8988T (cell line): ENCODE measurements at regions not wholly inside any gene's neighbourhood (a gene's known extent, or its start where the extent isn't known, plus 50 kb on each side); places are given as distances from the start of the nearest gene placed in this dataset.
"Not testable (repeated sequence)": the region's sequence is repeated elsewhere in the genome, so short reads cannot be mapped to it uniquely, and the experiment has no call there.

Source experiments
- DNase-seq: peaks from one replicate; pipeline ENCODE4 v3.0.0; 2011

GRCh38 chr16:8183176-8184099 lies 406.9 kb downstream of the TMEM114 start:
- no peak for DNase-seq

DNA sequence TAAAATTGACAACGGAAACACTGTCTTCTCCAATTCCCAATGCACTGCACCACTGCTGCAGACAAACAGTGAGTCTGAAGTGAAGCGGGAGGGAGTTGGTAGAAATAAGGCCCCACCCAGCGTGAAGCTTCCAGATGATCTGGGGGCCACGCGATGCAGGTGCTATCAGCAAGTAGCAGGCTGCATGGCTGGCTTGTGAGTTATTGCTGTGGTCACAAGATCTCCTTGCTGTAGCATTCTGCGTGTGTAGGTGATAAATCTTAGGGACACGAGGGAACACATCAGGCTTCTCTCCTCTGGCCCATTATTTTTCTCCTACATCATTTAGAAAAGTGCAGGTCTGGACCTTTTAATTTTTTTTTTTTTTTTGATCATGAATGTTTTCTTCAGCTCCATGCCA lies 407.6 kb downstream of the TMEM114 start:
- no peak for DNase-seq

GRCh38 chr16:8179615-8180014 lies 410.7 kb downstream of the TMEM114 start:
- DNase-seq = no peak

DNA sequence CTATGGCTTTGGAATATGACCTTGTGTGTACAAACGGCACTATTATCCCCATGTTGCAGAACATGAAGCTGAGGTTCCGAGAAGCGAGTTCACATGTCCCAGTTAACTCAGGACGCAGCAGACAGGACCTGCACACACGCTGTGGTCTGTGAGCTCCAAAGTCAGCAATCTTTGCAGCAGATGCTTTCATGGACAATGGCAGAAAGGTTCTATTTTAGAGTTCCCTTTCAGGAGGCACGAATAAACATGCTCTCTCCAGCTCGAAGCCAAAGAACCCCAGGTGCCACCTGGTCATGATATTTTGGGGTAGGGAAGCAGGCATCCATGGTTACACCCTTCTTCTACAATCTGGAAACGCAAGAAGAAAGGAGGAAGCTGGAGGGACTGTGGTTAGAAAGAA lies 412.0 kb downstream of the TMEM114 start:
- no peak for DNase-seq

DNA sequence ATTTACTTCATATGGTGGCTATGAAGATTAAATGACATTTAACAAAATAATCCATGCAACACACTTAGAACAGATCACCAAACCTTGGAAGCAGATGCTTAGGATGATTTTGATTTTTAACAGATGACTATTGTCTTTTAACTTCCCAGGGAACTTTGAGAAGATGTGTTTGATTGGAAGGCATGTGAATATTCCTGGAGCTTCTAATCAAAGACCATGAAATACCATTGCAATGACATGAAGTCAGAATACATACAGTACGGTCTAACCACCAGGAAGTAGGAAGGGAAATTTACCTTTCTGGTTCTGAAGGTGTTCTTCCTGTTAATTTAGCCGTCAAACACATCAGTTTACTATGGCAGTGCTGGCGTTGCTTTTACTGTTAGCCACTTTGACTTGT lies 414.9 kb downstream of the TMEM114 start:
- DNase-seq = no peak

DNA sequence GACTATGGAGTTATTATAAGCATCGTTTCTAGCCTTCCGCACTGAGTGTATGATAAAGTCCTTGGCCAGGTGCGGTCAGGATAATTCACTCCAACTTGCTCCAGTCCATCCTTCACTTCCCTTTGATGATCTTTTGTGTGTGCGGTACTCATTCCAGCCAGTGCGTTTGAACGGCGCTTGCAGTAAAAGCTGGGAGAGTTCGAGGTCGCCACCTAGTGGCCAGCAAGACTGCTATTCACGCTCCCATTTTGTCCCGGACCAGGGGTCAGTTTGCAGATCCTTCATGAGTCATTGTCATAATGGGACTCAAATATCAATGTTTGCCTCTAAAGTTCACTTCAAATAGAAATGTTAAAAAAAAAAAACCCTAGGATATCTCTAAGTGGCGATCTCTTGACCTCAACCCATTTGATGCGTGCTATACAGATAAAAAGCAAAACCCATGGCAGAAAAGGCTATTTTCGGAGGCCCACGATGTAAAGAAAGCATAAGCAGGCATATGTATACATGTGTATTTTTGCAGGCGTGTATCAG lies 417.1 kb downstream of the TMEM114 start:
- DNase-seq = peak; percentile 17

- DNase-seq = no peak
Observed at GRCh38 chr16:8172551-8172950, 417.8 kb downstream of the TMEM114 start.

DNA sequence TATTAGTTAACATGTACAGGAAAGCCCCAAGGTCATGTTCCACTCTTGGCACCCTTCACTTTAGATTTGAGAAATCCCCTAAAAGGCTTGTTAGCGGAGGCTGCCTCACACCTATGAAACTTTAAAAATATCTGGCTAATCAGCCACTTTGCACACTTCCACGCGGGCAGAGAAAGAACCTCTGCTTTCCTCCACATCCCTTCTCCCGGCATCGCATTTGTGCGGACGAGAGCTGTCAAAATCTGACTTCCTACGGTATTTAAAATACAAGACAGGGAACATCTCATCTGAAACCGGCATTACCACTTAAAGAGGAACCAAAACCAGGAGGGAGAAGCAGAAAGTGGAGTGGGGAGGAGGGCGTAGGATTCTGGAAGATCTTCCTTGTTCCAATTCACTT lies 422.3 kb downstream of the TMEM114 start:
- no peak for DNase-seq

DNA sequence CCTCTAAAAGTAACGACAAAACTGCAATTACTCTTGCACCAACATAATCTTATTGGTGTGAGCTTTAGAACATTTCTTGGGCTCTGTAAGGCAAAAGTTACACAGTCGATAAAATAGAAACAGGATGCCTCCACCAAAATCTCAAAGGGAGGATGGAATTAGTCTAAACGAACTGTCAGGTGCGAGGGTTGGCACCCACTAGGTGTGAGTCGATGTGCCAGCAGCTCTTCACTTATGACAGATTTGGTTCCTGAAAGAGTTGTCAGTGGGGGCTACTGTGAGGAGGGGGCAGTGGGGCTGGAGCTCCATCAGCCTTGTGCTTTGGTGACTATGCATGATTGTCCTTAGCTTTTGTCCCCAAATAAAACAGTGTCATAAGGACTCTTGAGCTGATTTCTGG lies 422.9 kb downstream of the TMEM114 start:
- DNase-seq = no peak

GRCh38 chr16:8158051-8158450 lies 432.3 kb downstream of the TMEM114 start:
- DNase-seq = no peak

DNA sequence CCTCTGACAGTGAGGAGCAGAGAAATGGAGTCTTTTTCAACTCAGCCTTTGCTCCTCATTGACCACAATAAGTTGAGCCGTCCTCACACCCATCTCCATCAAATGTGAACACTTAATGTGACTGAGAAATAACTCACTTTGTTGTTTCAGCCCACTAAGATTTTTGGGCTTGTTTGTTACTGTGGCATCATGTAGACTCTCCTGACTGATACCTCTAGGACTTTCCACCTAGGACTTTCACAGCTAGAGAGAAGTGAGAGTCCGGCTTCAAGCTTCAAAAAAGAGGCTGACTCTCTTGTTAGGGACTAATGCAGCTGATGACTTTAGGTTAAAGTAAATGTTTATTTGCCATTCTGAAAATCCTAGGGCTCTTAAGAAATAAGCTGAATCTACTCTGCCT lies 435.0 kb downstream of the TMEM114 start:
- no peak for DNase-seq

- no peak for DNase-seq
Observed at GRCh38 chr16:8146256-8147012, 443.9 kb downstream of the TMEM114 start.

DNA sequence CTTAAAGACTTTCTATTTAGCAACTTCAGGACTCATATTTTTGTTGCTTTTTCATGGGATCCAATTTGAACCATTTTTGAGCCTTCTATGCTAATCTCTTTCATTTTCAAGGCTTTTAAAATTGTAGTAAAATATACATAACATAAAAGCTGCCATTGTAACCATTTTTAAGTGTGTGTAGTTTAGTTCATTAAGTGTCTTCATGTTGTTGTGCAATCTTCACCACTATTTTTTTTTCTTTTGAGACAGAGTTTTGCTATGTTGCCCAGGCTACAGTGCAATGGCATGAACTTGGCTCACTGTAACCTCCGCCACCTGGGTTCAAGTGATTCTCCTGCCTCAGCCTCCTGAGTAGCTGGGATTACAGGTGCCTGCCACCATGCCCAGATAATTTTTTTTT lies 451.6 kb downstream of the TMEM114 start:
- no peak for DNase-seq

DNA sequence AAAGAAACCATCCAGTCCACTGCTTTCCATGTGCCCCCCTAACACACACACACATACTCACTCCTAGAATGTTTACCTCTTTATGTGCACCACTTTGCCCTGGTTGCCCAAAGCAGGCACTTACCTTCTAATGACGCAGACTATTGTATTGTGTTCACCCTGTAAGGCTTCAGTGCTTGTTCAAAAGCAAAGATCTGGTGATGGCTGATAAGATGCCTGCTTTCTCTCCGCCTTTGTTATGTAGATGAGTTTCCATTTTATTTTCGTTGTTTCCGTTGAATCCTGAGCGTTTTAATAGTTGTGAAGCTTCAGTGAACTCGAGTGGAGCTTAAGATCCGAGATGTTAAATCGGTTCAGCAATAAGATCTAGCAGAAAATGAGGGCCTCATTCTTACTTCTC lies 452.7 kb downstream of the TMEM114 start:
- DNase-seq = no peak

- DNase-seq = no peak
Observed at GRCh38 chr16:8130197-8130596, 460.1 kb downstream of the TMEM114 start.

DNA sequence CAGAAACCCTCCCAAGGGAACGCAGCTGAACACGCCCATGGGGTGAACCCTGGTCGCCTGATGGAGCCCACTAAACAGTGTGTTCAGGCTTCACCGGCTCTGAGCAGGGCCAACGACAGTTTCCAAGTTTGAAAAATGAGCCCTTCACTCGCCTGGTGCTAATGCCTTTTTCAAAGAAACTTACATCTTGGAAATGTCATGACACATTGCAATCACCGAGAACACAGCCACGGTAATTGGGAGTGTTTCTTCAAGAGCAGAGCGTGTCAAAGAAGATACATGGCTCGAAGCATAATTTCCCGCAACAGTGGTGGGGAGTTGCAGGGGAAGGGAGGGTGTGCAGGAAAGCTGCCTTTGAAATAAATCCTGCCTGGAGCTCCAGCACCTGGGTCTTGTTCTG lies 463.2 kb downstream of the TMEM114 start:
- no peak for DNase-seq

- no peak for DNase-seq
Observed at GRCh38 chr16:8126313-8126712, 464.0 kb downstream of the TMEM114 start.

DNA sequence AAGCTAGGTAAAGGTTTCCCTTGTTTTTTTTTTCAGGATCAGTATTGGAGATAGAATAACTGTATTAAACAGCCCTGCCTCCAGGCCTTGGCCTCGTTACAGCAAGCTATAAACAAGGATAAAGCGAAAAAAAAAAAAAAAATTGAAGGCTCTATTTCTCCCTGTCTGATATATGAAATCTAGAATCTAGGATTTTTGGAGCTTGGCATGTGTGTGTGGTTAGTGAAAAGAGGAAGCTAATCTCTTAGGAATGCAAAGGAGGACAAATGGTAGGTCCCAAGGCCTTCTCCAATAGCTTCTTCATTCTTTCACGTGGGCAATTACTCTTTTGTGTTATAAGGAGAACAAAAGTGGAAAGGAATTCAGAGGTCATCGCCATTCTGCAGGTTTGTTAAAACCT lies 470.3 kb downstream of the TMEM114 start:
- no peak for DNase-seq

- no peak for DNase-seq
Observed at GRCh38 chr16:8115814-8116213, 474.5 kb downstream of the TMEM114 start.

GRCh38 chr16:8114941-8115340 lies 475.4 kb downstream of the TMEM114 start:
- not testable (repeated sequence) for DNase-seq

DNA sequence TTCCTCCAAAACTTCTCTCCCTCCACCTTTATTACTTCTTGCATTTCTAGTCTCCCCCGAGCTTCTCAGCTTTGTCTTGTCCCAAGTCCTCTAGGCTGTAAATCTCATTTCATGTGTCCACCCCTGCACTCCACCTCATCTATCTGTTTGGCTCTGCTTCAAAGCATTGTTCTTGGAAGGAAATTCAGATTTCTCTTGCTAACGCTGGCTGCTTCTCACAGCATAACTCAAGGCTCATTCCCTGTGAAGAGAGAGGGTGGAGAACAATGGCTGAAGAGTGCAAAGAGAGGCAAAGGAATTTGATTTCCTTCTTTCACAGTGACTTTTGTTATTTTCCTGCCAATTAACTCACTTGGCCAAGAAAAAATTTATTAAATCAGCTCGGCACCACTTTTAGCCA lies 476.5 kb downstream of the TMEM114 start:
- no peak for DNase-seq

GRCh38 chr16:8110572-8111514 lies 479.5 kb downstream of the TMEM114 start:
- no peak for DNase-seq
